Pancreas (tissue), 10 donors: ENCODE measurements at regions not wholly inside any gene's neighbourhood (a gene's known extent, or its start where the extent isn't known, plus 50 kb on each side); places are given as distances from the start of the nearest gene placed in this dataset.

Experiments used
- ATAC-seq, 4 donors: fragments of 200-7000 bp; cut with Tn5 transposase; one replicate each; pipeline versions ENCODE4 v1.8.0 to v1.9.1; 2020; ENCODE audit warnings: mild to moderate bottlenecking in 4 of 4, moderate library complexity in 4 of 4
- DNase-seq, 6 donors: peaks; one replicate each; pipeline ENCODE4 v3.0.0-alpha.2; 2020
- FAIRE-seq: peaks from 2 replicates; lab custom pipeline; 2012; peaks lifted over from hg19 to GRCh38; lab: Jason Lieb, UNC
- H3K27ac ChIP-seq, 4 donors: fragments of 200-600 bp; sonication (generic); 1 replicate in 3 of 4; 2 replicates in 1 of 4; pipeline versions ENCODE4 v1.5.0 to v1.8.0; 2020
- H3K27me3 ChIP-seq, 4 donors: fragments of 200-600 bp; one replicate each; pipeline ENCODE4 v1.8.0; 2021
- H3K36me3 ChIP-seq, 3 donors: fragments of 200-600 bp; sonication (generic) in 1 of 3; one replicate each; pipeline versions ENCODE4 v1.5.0 to v1.8.0; 2020 to 2021
- H3K4me1 ChIP-seq, 3 donors: fragments of 200-600 bp; one replicate each; pipeline ENCODE4 v1.8.0; 2021
- H3K4me3 ChIP-seq, 4 donors: fragments of 200-600 bp; sonication (generic) in 2 of 4; one replicate each; pipeline versions ENCODE4 v1.5.0 to v1.8.0; 2020 to 2021
- H3K9me3 ChIP-seq, 4 donors: fragments of 200-600 bp; one replicate each; pipeline ENCODE4 v1.8.0; 2021
- WGBS, 2 donors: extraction: QIAGEN DNeasy Blood & Tissue Kit; methylation state at CpG; one replicate each; pipeline ENCODE4 v1.1.7; 2013; 5-methylcytosine and 5-hydroxymethylcytosine counted together
- intact Hi-C, 3 donors: fragments of 100-400 bp; cut with DNase I; formaldehyde crosslinking; loops; one replicate each; pipeline versions ENCODE4 v1.11.1 to v1.14.2; 2022
- TF ChIP-seq, protein P1 (sequence below), 4 donors: fragments of 200-600 bp; sonication (generic) in 3 of 4; IDR thresholded peaks; one replicate each; pipeline versions ENCODE4 v1.5.0 to v1.8.0; 2021; ENCODE audit warnings: antibody characterized with exemption in 4 of 4
- donor health status: healthy with polysubstance abuse.
- donor health status: DM: no; HTN: no; CAD: no; lungs with moderate emphysema.
- donor health status: DM: no; HTN: no; CAD: no.
- donor health status: control.
- donor health status: control.
- donor health status: Bipolar disorder and iron deficiency.
- donor health status: DM: yes; HTN: yes; CAD: no.
- donor health status: DM: no; HTN: no; CAD: no.
- donor health status: DM: no; HTN: no; CAD: no.
- donor health status: DM: yes; HTN: yes; CAD: no.

DNA sequence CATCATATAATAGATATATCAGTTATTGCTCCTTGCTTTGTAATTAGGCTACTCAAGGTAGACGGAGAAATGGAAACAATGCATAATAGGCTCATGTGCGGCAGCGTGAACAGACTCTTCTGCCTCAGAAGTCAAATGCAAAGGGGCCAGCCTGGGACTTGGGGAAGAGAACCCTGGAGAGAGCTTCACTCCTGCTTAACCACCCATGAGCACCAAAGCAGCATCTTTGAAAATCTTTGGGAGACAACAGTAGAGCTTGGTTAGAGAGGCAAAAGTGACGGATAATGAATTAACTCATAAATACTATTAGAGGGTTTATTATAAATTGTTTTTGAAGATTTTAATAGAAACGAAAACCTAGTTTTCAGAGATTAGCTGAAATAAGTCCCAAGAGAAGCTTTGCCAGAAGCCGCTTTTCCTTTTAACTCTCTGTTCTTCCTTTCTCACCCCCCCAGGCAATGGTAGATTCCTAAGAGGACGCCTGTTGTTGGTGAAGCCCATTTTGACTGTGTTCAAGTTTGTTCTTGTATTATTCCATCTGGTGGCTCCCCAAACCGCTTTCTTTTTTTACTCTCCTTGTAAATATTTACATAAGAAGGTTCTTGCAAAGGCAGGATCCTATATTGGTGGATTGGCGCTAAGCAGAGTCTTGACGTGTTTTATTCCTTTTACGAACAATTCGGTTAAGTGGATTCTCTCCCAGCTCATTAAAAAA is 196.0 kb upstream of the TPRG1 start:
- ATAC-seq = peak in 2 of 4 donors; percentile 20 to 38
- 61 to 65% methylated on average over 12 of the region's 12 CpGs for WGBS, 2 donors
- FAIRE-seq = no peak
- Histone ChIP-seq H3K9me3 (no peaks in the 10 kb centered on the region), H3K4me3 (no peak overlapping the region), H3K4me1 (no peaks in the 10 kb centered on the region), H3K27ac (no peak overlapping the region), H3K27me3 (no peaks in the 10 kb centered on the region), H3K36me3 (no peaks in the 10 kb centered on the region)
- intact Hi-C loops = no loop called here
- no peak for DNase-seq
- TF ChIP-seq, protein P1, sequence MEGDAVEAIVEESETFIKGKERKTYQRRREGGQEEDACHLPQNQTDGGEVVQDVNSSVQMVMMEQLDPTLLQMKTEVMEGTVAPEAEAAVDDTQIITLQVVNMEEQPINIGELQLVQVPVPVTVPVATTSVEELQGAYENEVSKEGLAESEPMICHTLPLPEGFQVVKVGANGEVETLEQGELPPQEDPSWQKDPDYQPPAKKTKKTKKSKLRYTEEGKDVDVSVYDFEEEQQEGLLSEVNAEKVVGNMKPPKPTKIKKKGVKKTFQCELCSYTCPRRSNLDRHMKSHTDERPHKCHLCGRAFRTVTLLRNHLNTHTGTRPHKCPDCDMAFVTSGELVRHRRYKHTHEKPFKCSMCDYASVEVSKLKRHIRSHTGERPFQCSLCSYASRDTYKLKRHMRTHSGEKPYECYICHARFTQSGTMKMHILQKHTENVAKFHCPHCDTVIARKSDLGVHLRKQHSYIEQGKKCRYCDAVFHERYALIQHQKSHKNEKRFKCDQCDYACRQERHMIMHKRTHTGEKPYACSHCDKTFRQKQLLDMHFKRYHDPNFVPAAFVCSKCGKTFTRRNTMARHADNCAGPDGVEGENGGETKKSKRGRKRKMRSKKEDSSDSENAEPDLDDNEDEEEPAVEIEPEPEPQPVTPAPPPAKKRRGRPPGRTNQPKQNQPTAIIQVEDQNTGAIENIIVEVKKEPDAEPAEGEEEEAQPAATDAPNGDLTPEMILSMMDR (IDR thresholded peaks at IDR 0.05) = no peak

DNA sequence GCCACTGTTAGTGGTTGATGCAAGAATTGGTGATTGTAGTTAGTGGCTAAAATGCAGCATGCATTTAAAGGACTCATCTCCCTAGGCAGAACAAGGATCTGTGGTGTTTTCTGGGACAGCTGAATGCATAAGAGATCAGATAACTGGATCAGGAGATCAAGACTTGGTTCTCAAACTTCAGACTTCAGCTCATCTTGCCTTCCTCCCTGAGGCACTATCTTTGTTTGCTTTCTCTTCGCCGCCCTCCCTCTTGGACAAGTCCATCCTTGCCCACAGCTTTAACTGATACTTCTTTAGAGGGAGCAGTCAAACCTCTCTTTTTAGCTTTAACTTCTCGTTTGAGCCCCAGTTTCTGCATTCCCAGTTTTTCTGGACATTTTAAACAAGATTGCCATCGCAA is 195.4 kb upstream of the TPRG1 start:
- H3K4me3 ChIP-seq = no peak overlapping the region
- no peak for ATAC-seq
- 59 to 65% methylated on average over 4 of the region's 4 CpGs for WGBS, 2 donors
- intact Hi-C loops = no loop called here
- no peaks in the 10 kb centered on the region for H3K27me3 ChIP-seq
- no peaks in the 10 kb centered on the region for H3K36me3 ChIP-seq
- H3K27ac ChIP-seq = no peak overlapping the region
- no peaks in the 10 kb centered on the region for H3K4me1 ChIP-seq
- TF ChIP-seq, protein P1 (IDR thresholded peaks at IDR 0.05) = no peak
- no peaks in the 10 kb centered on the region for H3K9me3 ChIP-seq
- FAIRE-seq = no peak
- DNase-seq = no peak

DNA sequence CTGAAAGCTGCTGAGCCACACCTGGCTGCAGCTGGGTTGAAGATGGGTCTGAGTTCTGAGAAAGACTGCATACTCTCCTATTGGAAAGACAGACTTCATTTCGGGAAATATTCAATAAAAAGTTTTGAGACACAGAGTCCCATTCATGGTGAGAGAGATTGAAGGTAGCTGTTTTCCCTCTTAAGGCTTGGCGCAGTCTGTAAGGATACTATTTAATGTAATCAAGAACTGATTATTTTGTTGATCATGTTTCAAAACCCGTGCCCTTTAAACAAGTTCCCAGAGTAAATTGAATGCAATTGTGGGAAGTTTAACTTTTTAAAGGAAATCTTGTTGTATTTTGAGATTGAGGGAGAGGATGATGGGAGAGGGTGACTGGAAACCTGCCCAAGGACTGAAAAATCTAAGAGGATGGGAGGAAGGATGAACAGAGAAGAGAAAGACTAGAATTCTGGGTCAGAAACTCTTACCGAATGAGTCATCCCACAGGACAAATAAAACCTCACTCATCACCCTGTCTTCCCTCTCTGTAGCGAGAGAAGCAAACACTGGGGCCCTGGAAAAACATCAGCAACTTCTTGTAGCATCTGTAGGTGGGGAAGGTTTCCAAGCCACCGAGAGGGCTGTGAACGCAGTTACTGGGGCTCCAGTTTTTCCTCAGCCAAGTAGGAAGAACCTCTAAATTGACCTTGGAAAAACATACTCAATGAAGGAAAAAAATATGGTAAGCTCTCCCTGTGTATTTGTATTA is 193.2 kb upstream of the TPRG1 start:
- H3K27ac ChIP-seq = no peak overlapping the region
- intact Hi-C loops = no loop called here
- DNase-seq = peak in 1 of 6 donors; percentile 24

DNA sequence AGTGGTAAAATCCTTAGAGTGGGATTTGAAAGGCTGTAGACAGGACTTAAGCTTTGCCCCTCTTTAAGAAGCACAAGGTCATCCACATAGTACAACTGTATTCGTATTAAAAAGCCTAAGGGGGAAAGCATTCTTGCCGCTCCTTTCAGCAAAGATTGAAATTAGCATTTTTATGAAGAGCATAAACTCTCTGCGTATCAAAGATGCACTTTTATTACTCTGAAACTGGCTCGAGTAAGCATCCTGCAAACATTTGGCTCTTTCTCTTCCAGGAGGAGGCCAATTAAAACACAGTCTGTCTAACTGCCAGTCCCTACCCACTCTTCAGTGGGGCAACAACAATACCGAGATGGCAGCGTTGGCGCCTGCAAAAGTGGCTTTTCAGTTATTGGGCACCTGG is 192.5 kb upstream of the TPRG1 start:
- no peaks in the 10 kb centered on the region for H3K4me1 ChIP-seq
- no peak overlapping the region for H3K27ac ChIP-seq
- H3K4me3 ChIP-seq = no peak overlapping the region
- DNase-seq (no peak), FAIRE-seq (no peak), ATAC-seq (no peak)
- intact Hi-C loops = no loop called here
- 78 to 83% methylated on average over 7 of the region's 7 CpGs for WGBS, 2 donors
- H3K27me3 ChIP-seq = no peaks in the 10 kb centered on the region
- H3K36me3 ChIP-seq = no peaks in the 10 kb centered on the region
- H3K9me3 ChIP-seq = no peaks in the 10 kb centered on the region
- TF ChIP-seq, protein P1 (IDR thresholded peaks at IDR 0.05) = no peak

More for the DNA sequence above, 193.2 kb upstream of the TPRG1 start:
- Histone ChIP-seq H3K4me3 (no peak overlapping the region), H3K27me3 (no peaks in the 10 kb centered on the region), H3K9me3 (no peaks in the 10 kb centered on the region), H3K4me1 (no peaks in the 10 kb centered on the region), H3K36me3 (no peaks in the 10 kb centered on the region)
- WGBS, 2 donors = 48 to 58% methylated on average over 7 of the region's 7 CpGs
- no peak for FAIRE-seq
- TF ChIP-seq, protein P1 (IDR thresholded peaks at IDR 0.05) = no peak
- peak in 3 of 4 donors; percentile 24 to 63 (median 51) for ATAC-seq
